Pancreas (tissue), 10 donors: ENCODE measurements at regions not wholly inside any gene's neighbourhood (a gene's known extent, or its start where the extent isn't known, plus 50 kb on each side); places are given as distances from the start of the nearest gene placed in this dataset.

Experiments
- ATAC-seq, 4 donors: fragments of 200-7000 bp; cut with Tn5 transposase; one replicate each; pipeline versions ENCODE4 v1.8.0 to v1.9.1; 2020; ENCODE audit warnings: mild to moderate bottlenecking in 4 of 4, moderate library complexity in 4 of 4
- DNase-seq, 6 donors: peaks; one replicate each; pipeline ENCODE4 v3.0.0-alpha.2; 2020
- FAIRE-seq: peaks from 2 replicates; lab custom pipeline; 2012; peaks lifted over from hg19 to GRCh38; lab: Jason Lieb, UNC
- H3K27ac ChIP-seq, 4 donors: fragments of 200-600 bp; sonication (generic); 1 replicate in 3 of 4; 2 replicates in 1 of 4; pipeline versions ENCODE4 v1.5.0 to v1.8.0; 2020
- H3K27me3 ChIP-seq, 4 donors: fragments of 200-600 bp; one replicate each; pipeline ENCODE4 v1.8.0; 2021
- H3K36me3 ChIP-seq, 3 donors: fragments of 200-600 bp; sonication (generic) in 1 of 3; one replicate each; pipeline versions ENCODE4 v1.5.0 to v1.8.0; 2020 to 2021
- H3K4me1 ChIP-seq, 3 donors: fragments of 200-600 bp; one replicate each; pipeline ENCODE4 v1.8.0; 2021
- H3K4me3 ChIP-seq, 4 donors: fragments of 200-600 bp; sonication (generic) in 2 of 4; one replicate each; pipeline versions ENCODE4 v1.5.0 to v1.8.0; 2020 to 2021
- H3K9me3 ChIP-seq, 4 donors: fragments of 200-600 bp; one replicate each; pipeline ENCODE4 v1.8.0; 2021
- CTCF ChIP-seq, 4 donors: fragments of 200-600 bp; sonication (generic) in 3 of 4; IDR thresholded peaks; one replicate each; pipeline versions ENCODE4 v1.5.0 to v1.8.0; 2021; ENCODE audit warnings: antibody characterized with exemption in 4 of 4
- WGBS, 2 donors: extraction: QIAGEN DNeasy Blood & Tissue Kit; methylation state at CpG; one replicate each; pipeline ENCODE4 v1.1.7; 2013; 5-methylcytosine and 5-hydroxymethylcytosine counted together
- intact Hi-C, 3 donors: fragments of 100-400 bp; cut with DNase I; formaldehyde crosslinking; loops; one replicate each; pipeline versions ENCODE4 v1.11.1 to v1.14.2; 2022
- donor health status: healthy with polysubstance abuse.
- donor health status: DM: no; HTN: no; CAD: no; lungs with moderate emphysema.
- donor health status: DM: no; HTN: no; CAD: no.
- donor health status: control.
- donor health status: control.
- donor health status: Bipolar disorder and iron deficiency.
- donor health status: DM: yes; HTN: yes; CAD: no.
- donor health status: DM: no; HTN: no; CAD: no.
- donor health status: DM: no; HTN: no; CAD: no.
- donor health status: DM: yes; HTN: yes; CAD: no.

DNA sequence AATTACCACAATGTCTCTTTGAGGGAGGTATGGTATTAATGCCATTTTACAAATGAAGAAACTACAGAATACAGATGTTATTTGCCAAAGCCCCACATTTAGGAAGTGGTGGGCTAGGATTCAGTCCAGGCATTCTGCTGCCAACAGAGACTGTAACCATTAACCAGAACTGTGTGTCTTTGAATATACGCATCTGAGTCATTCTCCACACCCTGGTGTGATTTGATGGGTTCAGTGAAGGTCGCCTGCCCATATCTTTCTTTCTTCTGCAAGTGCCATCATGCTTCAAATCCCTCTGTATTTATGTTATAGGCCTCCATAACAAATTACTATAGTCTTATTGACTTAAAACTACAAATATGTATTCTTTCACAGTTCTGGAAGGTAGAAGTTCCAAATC is 479.0 kb upstream of the DCC start:
- no peak overlapping the region for H3K27ac ChIP-seq
- WGBS, 2 donors, result 47 to 78% methylated on average over 2 of the region's 2 CpGs
- TF ChIP-seq CTCF (IDR thresholded peaks at IDR 0.05), result no peak
- H3K36me3 ChIP-seq, result no peaks in the 10 kb centered on the region
- ATAC-seq (no peak), FAIRE-seq (no peak), DNase-seq (no peak)
- H3K27me3 ChIP-seq, result no peaks in the 10 kb centered on the region
- no peaks in the 10 kb centered on the region for H3K9me3 ChIP-seq
- no peak overlapping the region for H3K4me3 ChIP-seq
- no peaks in the 10 kb centered on the region for H3K4me1 ChIP-seq
- intact Hi-C loops, result no loop called here

- TF ChIP-seq CTCF (IDR thresholded peaks at IDR 0.05), result no peak
- intact Hi-C loops, result no loop called here
- no peaks in the 10 kb centered on the region for H3K27me3 ChIP-seq
These were observed 477.8 kb upstream of the DCC start for GRCh38 chr18:51862051-51862715.

DNA sequence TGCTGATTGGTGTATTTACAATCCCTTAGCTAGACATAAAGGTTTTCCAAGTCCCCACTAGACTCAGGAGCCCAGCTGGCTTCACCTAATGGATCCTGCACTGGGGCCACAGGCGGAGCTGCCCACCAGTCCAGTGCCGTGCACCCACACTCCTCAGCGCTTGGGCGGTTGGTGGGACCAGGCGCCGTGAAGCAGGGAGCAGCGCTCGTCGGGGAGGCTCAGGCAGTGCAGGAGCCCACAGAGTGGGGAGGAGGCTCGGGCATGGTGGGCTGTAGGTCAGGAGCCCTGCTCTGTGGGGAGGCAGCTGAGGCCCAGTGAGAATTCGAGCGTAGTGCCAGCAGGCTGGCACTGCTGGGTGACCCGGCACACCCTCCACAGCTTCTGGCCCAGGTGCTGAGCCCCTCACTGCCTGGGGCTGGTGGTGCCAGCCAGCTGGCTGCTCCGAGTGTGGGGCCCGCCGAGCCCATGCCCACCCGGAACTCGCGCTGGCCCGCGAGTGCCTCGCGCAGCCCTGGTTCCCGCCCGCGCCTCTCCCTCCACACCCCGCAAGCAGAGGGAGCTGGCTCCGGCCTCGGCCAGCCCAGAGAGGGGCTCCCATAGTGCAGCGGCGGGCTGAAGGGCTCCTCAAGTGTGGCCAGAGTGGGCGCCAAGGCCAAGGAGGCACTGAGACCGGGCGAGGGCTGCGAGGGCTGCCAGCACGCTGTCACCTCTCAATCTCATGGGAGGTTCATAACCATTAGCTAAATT is 475.6 kb upstream of the DCC start:
- H3K36me3 ChIP-seq, result no peaks in the 10 kb centered on the region
- intact Hi-C loops, result no loop called here
- no peak overlapping the region for H3K27ac ChIP-seq
- peak in 1 of 6 donors; percentile 49 for DNase-seq
- H3K27me3 ChIP-seq, result no peaks in the 10 kb centered on the region
- no peak overlapping the region for H3K4me3 ChIP-seq
- H3K4me1 ChIP-seq, result no peaks in the 10 kb centered on the region
- 86 to 88% methylated on average over 33 to 36 of the region's 36 CpGs for WGBS, 2 donors
- no peak for TF ChIP-seq CTCF (IDR thresholded peaks at IDR 0.05)
- no peak for FAIRE-seq
- H3K9me3 ChIP-seq, result no peaks in the 10 kb centered on the region
- no peak for ATAC-seq

More at GRCh38 chr18:51862051-51862715, 477.8 kb upstream of the DCC start:
- Histone ChIP-seq H3K4me1 (no peaks in the 10 kb centered on the region), H3K4me3 (no peak overlapping the region), H3K9me3 (no peaks in the 10 kb centered on the region), H3K36me3 (no peaks in the 10 kb centered on the region), H3K27ac (no peak overlapping the region)
- WGBS, 2 donors, result 61 to 77% methylated on average over 4 of the region's 4 CpGs
- DNase-seq (no peak), ATAC-seq (no peak), FAIRE-seq (no peak)

DNA sequence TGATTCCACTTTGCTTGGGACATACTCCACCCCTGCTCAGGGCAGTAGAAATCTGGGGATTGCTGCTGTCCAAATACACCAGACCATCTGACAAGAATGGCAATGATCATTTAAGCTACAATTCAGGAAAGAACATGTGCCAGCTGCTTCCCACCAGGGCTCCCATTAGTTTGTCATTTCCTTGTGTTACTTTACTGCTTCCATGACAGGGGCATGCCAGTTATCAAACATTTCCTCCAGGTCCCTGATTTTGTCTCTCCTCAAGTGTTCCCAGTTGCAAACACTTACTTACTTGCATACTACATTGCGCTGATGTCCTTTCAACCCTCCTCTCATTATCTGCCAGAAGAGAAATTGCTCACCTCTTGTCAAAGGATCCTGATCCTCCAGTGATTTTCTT is 474.5 kb upstream of the DCC start:
- intact Hi-C loops, result no loop called here

More for the DNA sequence above, 474.5 kb upstream of the DCC start:
- H3K36me3 ChIP-seq, result no peaks in the 10 kb centered on the region
- no peak overlapping the region for H3K4me3 ChIP-seq
- FAIRE-seq (no peak), DNase-seq (no peak), ATAC-seq (no peak)
- WGBS, 2 donors, result 81 to 85% methylated on average over 1 of the region's 1 CpG
- H3K4me1 ChIP-seq, result no peaks in the 10 kb centered on the region
- H3K27ac ChIP-seq, result no peak overlapping the region
- no peaks in the 10 kb centered on the region for H3K27me3 ChIP-seq
- no peaks in the 10 kb centered on the region for H3K9me3 ChIP-seq
- TF ChIP-seq CTCF (IDR thresholded peaks at IDR 0.05), result no peak
